ENCODE measurements at regions not wholly inside any gene's neighbourhood (a gene's known extent, or its start where the extent isn't known, plus 50 kb on each side); places are given as distances from the start of the nearest gene placed in this dataset.

DNA sequence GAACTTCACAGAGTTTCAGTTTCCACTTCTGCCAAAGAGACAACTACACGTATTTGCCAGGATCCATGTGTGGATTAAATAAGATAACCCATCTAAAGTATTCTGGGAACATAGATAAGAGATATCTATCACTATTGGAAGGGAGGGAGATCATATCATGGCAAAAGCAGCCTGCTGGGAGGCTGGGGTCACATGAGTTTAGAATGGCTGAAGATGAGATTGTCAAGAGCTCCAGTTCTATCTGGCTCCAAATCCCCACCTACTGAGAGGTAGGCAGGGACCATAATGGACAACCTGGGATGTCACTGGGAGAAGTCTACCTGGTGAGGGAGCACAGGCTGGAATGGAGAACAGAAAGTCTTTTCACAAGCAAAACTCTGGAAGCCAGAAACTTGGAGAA, 192.6 kb upstream of the ST6GAL2 start:
- Histone ChIP-seq H3K36me3 (replicated peaks in 1 of 2; ENCODE audit: control insufficient read depth in 1 of 2, insufficient read depth in 2 of 2, low read length in 1 of 2) (no peaks in the 10 kb centered on the region), H3K4me2 (no peak overlapping the region), H3K9me2 (no peaks in the 10 kb centered on the region), H3F3A (replicated peaks; ENCODE audit: insufficient read depth) (no peaks in the 10 kb centered on the region), H3K9ac (no peak overlapping the region), H3K4me3 (ENCODE audit: low read depth in 2 of 2, low read length in 1 of 2) (no peak overlapping the region), H3K4me1 (ENCODE audit: control insufficient read depth in 1 of 2, insufficient read depth in 2 of 2, low read depth in 1 of 2, low read length in 1 of 2) (no peaks in the 10 kb centered on the region; a peak in 2 of 4 replicates), H3K27me3 (ENCODE audit: insufficient read depth) (no peaks in the 10 kb centered on the region), H3K9me3 (no peaks in the 10 kb centered on the region), H3K79me2 (ENCODE audit: insufficient read depth) (no peaks in the 10 kb centered on the region), H4K20me1 (ENCODE audit: insufficient read depth) (no peaks in the 10 kb centered on the region), H3K27ac (ENCODE audit: low read depth in 2 of 2, low read length in 1 of 2) (no peak overlapping the region), H2AFZ (ENCODE audit: low read depth) (no peak overlapping the region)
- ChIA-PET CTCF (interaction anchor here (1.3 kb wide), 1 partner anchor 188 kb away, joined by 3 read pairs; no protein-coding TSS in a partner anchor), POLR2A (no interaction called here)
- 6% methylated on average over 1 of the region's 1 CpG for WGBS (ENCODE audit: low lambda C conversion rate)
- TF ChIP-seq CHD2 (IDR thresholded peaks at IDR 0.05; ENCODE audit: low read length, partially characterized antibody), result no peak
- TF ChIP-seq, protein P1, sequence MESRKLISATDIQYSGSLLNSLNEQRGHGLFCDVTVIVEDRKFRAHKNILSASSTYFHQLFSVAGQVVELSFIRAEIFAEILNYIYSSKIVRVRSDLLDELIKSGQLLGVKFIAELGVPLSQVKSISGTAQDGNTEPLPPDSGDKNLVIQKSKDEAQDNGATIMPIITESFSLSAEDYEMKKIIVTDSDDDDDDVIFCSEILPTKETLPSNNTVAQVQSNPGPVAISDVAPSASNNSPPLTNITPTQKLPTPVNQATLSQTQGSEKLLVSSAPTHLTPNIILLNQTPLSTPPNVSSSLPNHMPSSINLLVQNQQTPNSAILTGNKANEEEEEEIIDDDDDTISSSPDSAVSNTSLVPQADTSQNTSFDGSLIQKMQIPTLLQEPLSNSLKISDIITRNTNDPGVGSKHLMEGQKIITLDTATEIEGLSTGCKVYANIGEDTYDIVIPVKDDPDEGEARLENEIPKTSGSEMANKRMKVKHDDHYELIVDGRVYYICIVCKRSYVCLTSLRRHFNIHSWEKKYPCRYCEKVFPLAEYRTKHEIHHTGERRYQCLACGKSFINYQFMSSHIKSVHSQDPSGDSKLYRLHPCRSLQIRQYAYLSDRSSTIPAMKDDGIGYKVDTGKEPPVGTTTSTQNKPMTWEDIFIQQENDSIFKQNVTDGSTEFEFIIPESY (IDR thresholded peaks at IDR 0.05; ENCODE audit: borderline replicate concordance, low read depth), result no peak
- TF ChIP-seq, protein P2, sequence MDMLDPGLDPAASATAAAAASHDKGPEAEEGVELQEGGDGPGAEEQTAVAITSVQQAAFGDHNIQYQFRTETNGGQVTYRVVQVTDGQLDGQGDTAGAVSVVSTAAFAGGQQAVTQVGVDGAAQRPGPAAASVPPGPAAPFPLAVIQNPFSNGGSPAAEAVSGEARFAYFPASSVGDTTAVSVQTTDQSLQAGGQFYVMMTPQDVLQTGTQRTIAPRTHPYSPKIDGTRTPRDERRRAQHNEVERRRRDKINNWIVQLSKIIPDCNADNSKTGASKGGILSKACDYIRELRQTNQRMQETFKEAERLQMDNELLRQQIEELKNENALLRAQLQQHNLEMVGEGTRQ (IDR thresholded peaks at IDR 0.05; ENCODE audit: borderline replicate concordance, low read depth, low read length), result no peak
- no peak for TF ChIP-seq ELF1 (IDR thresholded peaks at IDR 0.05)
- no peak for TF ChIP-seq FOSL2 (IDR thresholded peaks at IDR 0.05; ENCODE audit: borderline replicate concordance, low read depth)
- TF ChIP-seq, protein P3, sequence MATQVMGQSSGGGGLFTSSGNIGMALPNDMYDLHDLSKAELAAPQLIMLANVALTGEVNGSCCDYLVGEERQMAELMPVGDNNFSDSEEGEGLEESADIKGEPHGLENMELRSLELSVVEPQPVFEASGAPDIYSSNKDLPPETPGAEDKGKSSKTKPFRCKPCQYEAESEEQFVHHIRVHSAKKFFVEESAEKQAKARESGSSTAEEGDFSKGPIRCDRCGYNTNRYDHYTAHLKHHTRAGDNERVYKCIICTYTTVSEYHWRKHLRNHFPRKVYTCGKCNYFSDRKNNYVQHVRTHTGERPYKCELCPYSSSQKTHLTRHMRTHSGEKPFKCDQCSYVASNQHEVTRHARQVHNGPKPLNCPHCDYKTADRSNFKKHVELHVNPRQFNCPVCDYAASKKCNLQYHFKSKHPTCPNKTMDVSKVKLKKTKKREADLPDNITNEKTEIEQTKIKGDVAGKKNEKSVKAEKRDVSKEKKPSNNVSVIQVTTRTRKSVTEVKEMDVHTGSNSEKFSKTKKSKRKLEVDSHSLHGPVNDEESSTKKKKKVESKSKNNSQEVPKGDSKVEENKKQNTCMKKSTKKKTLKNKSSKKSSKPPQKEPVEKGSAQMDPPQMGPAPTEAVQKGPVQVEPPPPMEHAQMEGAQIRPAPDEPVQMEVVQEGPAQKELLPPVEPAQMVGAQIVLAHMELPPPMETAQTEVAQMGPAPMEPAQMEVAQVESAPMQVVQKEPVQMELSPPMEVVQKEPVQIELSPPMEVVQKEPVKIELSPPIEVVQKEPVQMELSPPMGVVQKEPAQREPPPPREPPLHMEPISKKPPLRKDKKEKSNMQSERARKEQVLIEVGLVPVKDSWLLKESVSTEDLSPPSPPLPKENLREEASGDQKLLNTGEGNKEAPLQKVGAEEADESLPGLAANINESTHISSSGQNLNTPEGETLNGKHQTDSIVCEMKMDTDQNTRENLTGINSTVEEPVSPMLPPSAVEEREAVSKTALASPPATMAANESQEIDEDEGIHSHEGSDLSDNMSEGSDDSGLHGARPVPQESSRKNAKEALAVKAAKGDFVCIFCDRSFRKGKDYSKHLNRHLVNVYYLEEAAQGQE (IDR thresholded peaks at IDR 0.05; ENCODE audit: low read depth, low read length), result no peak
- no peak for TF ChIP-seq TEAD4 (IDR thresholded peaks at IDR 0.05; ENCODE audit: borderline replicate concordance, insufficient read depth)
- TF ChIP-seq, protein P4, sequence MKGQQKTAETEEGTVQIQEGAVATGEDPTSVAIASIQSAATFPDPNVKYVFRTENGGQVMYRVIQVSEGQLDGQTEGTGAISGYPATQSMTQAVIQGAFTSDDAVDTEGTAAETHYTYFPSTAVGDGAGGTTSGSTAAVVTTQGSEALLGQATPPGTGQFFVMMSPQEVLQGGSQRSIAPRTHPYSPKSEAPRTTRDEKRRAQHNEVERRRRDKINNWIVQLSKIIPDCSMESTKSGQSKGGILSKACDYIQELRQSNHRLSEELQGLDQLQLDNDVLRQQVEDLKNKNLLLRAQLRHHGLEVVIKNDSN (IDR thresholded peaks at IDR 0.05; ENCODE audit: borderline replicate concordance, low read depth), result no peak
- no peak for TF ChIP-seq POLR2AphosphoS5 (IDR thresholded peaks at IDR 0.05; ENCODE audit: low read depth, low read length)
- no peak for TF ChIP-seq TCF12 (IDR thresholded peaks at IDR 0.05)
- TF ChIP-seq RCOR1 (IDR thresholded peaks at IDR 0.05; ENCODE audit: low read length), result no peak
- TF ChIP-seq, protein P5, sequence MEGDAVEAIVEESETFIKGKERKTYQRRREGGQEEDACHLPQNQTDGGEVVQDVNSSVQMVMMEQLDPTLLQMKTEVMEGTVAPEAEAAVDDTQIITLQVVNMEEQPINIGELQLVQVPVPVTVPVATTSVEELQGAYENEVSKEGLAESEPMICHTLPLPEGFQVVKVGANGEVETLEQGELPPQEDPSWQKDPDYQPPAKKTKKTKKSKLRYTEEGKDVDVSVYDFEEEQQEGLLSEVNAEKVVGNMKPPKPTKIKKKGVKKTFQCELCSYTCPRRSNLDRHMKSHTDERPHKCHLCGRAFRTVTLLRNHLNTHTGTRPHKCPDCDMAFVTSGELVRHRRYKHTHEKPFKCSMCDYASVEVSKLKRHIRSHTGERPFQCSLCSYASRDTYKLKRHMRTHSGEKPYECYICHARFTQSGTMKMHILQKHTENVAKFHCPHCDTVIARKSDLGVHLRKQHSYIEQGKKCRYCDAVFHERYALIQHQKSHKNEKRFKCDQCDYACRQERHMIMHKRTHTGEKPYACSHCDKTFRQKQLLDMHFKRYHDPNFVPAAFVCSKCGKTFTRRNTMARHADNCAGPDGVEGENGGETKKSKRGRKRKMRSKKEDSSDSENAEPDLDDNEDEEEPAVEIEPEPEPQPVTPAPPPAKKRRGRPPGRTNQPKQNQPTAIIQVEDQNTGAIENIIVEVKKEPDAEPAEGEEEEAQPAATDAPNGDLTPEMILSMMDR (IDR thresholded peaks at IDR 0.05), result no peak
- no peak for DNase-seq

Measured in SK-N-SH (cell line).